Femur (tissue), 1 donor: ENCODE measurements at regions not wholly inside any gene's neighbourhood (a gene's known extent, or its start where the extent isn't known, plus 50 kb on each side); places are given as distances from the start of the nearest gene placed in this dataset.
A peak's percentile ranks its signal among the peaks of the same experiment; 100 is the strongest.
"Not testable (repeated sequence)": the region's sequence is repeated elsewhere in the genome, so short reads cannot be mapped to it uniquely, and the experiment has no call there.

Experiments
- DNase-seq: peaks from one replicate; pipeline ENCODE4 v3.0.0-alpha.2; 2017

DNA sequence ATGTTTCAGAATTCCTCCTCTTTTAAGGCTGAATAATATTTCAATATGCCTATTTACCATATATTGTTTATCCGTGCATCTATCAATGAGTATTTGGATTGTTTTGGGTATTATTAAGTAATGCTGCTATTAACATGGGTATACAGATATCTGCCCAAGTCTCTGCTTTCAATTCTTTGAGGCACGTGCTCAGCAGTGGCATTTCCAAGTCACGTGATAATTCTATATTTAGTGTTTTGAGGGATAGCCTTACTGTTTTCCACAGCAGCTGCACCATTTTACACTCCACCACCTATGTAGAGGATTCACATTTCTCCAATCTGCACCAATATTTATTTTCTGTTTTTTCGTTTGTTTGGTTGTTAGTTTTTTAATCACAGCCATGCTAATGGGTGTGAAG is 636.8 kb upstream of the ANKRD30A start:
- no peak for DNase-seq

DNA sequence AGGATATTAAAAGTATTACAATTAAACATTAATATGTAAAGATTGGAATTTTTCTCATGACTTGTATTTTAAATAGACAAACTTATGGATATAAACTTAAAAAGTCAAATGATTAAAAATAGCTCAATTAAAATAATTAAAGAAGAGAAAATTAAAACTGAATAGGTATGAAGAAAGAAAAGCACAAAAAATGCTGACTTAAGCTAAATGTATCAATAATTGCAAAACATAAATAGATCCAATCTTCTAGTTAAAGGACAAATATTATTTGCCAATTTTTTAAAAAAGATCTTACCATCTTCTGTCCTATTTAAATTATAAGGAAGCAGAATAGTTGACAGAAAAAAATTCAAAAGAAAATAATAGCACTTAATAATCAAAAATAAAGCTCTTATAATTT is 646.3 kb upstream of the ANKRD30A start:
- DNase-seq = no peak

- no peak for DNase-seq
Measured at GRCh38 chr10:36476399-36476798, 649.0 kb upstream of the ANKRD30A start.

DNA sequence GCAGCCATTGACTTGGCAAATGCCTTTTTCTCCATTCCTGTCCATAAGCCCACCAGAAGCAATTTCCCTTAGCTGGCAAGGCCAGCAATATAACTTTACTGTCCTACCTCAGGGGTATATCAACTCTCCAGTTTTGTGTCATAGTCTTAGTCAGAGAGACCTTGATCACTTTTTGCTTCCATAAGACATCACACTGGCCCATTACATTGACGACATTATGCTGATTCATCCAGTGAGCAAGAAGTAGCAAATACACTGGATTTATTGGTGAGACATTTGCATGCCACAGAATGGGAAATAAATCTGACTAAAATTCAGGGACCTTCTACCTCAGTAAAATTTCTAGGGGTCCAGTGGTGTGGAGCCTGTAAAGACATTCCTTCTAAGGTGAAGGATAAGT is 649.7 kb upstream of the ANKRD30A start:
- no peak for DNase-seq

DNA sequence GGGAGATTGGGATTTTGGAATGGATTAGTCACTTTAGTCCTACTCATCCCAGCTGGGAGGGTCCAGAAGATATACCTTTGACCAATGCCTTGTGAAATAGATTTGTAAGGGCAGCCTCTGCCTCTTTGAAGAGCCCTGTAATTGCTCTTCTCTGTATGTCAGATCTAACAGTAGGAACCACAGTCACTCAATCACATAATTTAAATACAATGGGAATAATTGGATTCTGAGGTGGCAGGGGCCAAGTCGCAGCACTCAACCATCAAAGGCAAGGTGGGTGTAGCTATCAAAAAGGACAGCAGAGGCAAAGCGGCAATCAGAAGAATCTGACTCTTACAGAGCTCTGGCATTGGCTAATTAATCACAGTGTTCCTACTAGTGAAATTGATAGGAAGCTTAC is 650.9 kb upstream of the ANKRD30A start:
- no peak for DNase-seq

DNA sequence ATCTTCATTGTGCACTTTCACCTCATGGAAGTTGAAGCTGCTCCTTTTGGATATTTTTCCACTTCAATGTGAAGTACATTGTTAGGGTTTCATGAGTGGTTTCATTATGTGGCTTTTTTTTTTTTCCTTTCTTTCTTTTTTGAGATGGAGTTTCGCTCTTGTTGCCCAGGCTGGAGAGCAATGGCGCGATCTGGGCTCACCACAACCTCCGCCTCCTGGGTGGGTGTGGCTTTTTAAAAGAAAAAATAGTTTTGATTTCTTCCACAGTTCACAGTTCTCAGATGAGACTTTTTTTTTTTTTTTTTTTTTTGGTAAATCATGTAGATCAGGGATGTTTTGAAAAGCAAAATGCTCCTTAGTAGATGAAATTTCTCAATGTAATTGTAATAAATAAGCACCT is 652.3 kb upstream of the ANKRD30A start:
- DNase-seq = no peak

- no peak for DNase-seq
Measured at GRCh38 chr10:36469585-36469984, 655.8 kb upstream of the ANKRD30A start.

- no peak for DNase-seq
Measured at GRCh38 chr10:36468620-36469019, 656.8 kb upstream of the ANKRD30A start.

DNA sequence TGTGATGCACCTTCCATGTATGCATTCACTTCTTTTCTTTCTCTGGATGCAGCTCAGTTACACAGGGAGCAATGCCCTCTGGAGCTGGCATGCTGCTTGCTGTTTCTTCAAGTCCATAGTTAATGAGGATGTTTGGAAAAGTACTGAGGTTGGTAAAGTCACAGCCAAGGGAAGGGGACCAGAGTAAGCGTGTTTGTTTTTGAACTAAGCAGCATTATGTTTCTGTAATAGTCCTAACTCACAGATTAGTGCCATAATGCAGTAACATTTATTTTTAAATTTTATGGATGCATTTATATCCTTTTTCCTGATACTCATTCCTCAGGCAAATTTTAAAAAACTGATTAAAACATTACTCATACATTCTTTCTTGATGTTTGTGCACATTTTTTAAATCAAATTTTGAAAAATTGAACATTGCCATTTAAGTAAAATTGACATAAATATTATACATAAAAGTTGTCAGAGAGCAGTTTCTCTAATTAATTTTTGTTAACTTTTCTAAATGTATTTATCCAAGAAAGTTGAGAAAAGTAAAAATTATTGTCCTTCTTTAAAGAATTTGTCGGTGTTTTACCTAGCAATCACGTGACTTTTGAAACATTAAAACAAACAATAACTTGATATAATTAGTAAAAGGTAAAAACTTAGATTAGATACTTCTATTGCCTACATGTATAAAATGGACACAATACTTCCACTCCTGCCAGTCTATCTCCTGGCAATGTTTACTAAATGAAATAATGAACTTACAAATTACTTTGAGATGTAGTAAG is 659.6 kb upstream of the ANKRD30A start:
- DNase-seq = no peak

DNA sequence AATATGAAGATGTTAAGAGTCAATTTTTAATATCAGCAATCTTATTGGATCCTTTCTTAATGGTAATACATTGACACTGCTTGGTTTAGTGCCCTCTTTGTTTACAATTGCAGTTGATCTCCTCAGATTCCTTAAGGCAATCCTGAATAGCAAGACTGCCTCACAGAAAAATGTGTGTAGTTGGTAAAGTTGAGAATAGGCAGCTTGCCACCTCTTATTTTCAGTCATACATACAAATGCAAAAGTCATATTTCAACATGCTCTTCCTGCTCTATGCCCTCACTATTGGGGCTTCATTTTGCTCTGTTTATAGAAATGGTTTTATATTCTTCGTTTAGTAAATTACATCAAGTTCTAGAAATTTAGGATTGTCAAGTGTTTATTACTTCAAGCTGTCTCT is 661.1 kb upstream of the ANKRD30A start:
- DNase-seq = no peak

- DNase-seq = no peak
Measured at GRCh38 chr10:36463390-36463789, 662.0 kb upstream of the ANKRD30A start.

GRCh38 chr10:36462194-36462593 is 663.2 kb upstream of the ANKRD30A start:
- DNase-seq = no peak

DNA sequence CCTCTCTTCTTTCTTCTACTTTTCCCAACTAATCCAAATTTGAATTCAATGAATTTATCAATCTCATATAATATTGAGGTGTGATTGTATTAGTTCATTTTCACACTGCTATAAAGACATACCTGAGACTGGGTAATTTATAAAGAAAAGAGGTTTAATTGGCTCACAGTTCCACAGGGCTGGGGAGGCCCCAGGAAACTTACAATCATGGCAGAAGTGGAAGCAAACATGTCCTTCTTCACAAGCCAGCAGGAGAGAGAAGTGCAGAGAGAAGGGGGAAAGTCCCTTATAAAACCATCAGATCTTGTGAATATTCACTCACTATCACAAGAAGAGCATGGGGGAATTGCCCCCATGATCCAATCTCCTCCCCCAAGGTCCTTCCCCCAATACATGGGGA is 667.0 kb upstream of the ANKRD30A start:
- DNase-seq = not testable (repeated sequence)

- DNase-seq = no peak
Measured at GRCh38 chr10:36457751-36458150, 667.6 kb upstream of the ANKRD30A start.

GRCh38 chr10:36455526-36456133 is 669.8 kb upstream of the ANKRD30A start:
- no peak for DNase-seq

GRCh38 chr10:36452851-36453250 is 672.5 kb upstream of the ANKRD30A start:
- DNase-seq = no peak

GRCh38 chr10:36451391-36451970 is 673.9 kb upstream of the ANKRD30A start:
- no peak for DNase-seq

- no peak for DNase-seq
Measured at GRCh38 chr10:36450380-36450779, 675.0 kb upstream of the ANKRD30A start.

DNA sequence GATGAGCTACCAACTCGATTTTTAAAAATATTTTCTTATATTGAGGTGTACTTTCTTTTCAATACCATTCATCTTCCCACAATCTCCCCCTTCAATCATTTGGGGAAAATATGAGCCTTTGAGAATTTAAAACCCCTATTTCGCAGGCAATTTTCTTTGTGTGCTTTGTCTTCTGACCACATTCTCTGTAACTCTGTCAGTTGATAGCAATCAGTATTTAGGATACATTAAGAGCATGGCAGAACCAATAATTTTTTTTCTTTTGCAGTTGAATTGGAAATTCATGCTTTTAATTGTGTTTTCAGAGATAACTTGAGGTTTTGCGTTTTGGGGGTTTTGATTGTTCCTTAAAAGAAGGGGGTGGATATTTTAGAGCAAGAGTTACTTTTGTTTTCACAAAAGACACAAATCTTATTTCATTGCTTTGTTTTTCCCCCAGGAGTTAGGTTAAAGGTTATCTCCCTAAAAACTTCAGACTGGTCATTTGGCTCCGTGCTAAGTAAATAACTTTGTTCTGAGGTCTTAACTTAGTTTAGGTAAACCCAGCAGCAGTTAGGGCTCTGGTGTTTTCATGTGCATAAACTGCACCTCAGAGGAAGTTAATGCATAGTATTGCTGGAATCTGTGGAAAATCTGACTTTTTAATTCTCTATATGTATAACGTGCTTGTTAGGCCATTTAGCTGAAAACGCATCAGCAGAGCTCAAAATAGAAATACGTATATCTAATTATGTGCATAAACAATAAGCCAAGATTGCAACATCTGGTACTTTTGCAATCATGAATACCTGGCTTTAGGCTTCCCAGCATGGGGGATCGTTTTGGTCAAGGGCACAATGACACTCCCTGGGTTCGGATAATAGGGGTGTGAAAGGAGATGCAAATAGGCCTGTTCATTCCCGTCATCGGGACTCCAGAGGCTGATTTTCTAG is 676.4 kb upstream of the ANKRD30A start:
- DNase-seq = no peak

DNA sequence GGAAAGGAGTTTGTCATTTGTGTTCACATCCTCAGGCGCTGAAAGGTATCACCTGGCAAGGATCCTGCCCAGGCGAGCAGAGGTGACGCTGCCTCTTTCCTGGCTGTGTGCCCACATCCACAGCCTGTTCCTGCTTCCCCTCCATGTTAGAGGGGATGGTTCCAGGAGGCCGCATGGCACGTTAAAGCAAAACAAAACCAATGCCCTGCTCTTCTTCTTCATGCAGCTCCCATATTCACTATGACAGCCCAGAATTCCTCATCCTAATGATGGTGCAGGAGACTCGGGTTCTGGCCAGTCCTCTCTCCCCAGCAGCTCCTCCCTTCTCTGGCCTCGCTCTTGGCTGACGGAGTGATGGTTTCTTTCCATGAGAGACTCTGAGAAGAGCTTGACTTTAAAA is 678.5 kb upstream of the ANKRD30A start:
- DNase-seq = peak; percentile 87

DNA sequence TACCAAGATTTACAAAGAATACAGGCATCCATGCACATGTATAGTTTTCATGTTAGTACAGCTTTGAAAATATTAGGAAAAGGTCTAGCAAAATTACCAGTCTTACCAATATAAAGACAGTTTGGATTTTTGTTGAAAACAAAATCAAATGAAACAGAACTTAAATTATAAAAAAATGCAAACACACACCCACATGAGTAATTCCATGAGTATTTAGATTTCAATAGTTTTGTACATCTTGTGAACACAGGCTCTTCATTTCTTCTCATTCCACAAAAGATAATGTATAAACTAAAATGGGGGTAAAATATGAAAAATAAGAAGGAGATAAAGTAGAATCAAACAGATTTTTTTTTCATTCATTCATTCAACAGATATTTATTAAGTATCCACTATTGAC is 682.2 kb upstream of the ANKRD30A start:
- DNase-seq = no peak

DNA sequence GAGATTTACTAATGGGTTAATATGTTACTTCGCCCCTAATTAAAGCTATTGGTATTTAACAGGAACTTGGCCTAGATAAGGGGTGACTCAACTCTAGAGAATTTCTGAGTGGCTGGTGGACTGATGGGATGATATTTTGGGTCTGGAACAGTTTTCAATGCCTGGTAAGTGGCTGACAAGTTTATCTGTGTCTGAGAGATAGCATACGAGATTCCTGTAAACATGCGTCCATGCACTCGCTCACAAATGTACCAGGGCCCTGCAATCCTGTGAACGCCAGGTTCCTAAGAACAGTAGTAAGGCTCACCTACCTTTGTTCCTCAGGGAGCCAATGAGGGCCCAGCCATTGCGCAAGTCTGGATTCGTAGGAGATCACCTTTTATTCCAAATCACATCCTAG is 683.8 kb upstream of the ANKRD30A start:
- DNase-seq = no peak

- DNase-seq = no peak
Measured at GRCh38 chr10:36440539-36440938, 684.9 kb upstream of the ANKRD30A start.
